ENCODE measurements at regions not wholly inside any gene's neighbourhood (a gene's known extent, or its start where the extent isn't known, plus 50 kb on each side); places are given as distances from the start of the nearest gene placed in this dataset.

GRCh38 chr21:43343095-43343991 is 83.6 kb downstream of the SIK1 start:
- DNase-seq (ENCODE audit: low spot score in 2 of 2) (no peak), ATAC-seq (no peak)
- no peak overlapping the region for H3K27ac Mint-ChIP-seq
- peaks cover 25% of the 10 kb centered on the region for H3K4me1 Mint-ChIP-seq
- H3K9me3 Mint-ChIP-seq: no peaks in the 10 kb centered on the region
- no peaks in the 10 kb centered on the region for H3K36me3 Mint-ChIP-seq
- H3K4me3 Mint-ChIP-seq: no peak overlapping the region

GRCh38 chr21:43342301-43342881 is 84.5 kb downstream of the SIK1 start:
- DNase-seq (ENCODE audit: low spot score in 2 of 2) (no peak), ATAC-seq (no peak)
- H3K27ac Mint-ChIP-seq: no peak overlapping the region
- H3K4me1 Mint-ChIP-seq: peaks cover 33% of the 10 kb centered on the region
- peaks cover 7% of the 10 kb centered on the region for H3K36me3 Mint-ChIP-seq
- no peak overlapping the region for H3K4me3 Mint-ChIP-seq
- H3K9me3 Mint-ChIP-seq: peaks cover 6% of the 10 kb centered on the region

GRCh38 chr21:43341378-43342161 is 85.4 kb downstream of the SIK1 start:
- ATAC-seq: no peak
- H3K27ac Mint-ChIP-seq: no peak overlapping the region
- peaks cover 16% of the 10 kb centered on the region for H3K36me3 Mint-ChIP-seq
- H3K4me3 Mint-ChIP-seq: no peak overlapping the region
- peaks cover 6% of the 10 kb centered on the region for H3K9me3 Mint-ChIP-seq
- no peak for DNase-seq (ENCODE audit: low spot score in 2 of 2)
- H3K4me1 Mint-ChIP-seq: peaks cover 41% of the 10 kb centered on the region

GRCh38 chr21:43340491-43341377 is 86.2 kb downstream of the SIK1 start:
- no peak for DNase-seq (ENCODE audit: low spot score in 2 of 2)
- ATAC-seq: no peak
- peaks cover 6% of the 10 kb centered on the region for H3K9me3 Mint-ChIP-seq
- peak overlapping the region; percentile 23 for H3K27ac Mint-ChIP-seq
- H3K4me1 Mint-ChIP-seq: peaks cover 33% of the 10 kb centered on the region
- H3K4me3 Mint-ChIP-seq: no peak overlapping the region
- H3K36me3 Mint-ChIP-seq: peaks cover 23% of the 10 kb centered on the region

- Mint-ChIP-seq H3K27ac (no peak overlapping the region), H3K36me3 (peaks cover 33% of the 10 kb centered on the region), H3K4me1 (peaks cover 34% of the 10 kb centered on the region), H3K9me3 (peaks cover 6% of the 10 kb centered on the region), H3K4me3 (no peak overlapping the region)
- DNase-seq (ENCODE audit: low spot score in 2 of 2) (no peak), ATAC-seq (no peak)
These were observed 87.3 kb downstream of the SIK1 start for GRCh38 chr21:43339668-43340067.

GRCh38 chr21:43338951-43339350 is 88.0 kb downstream of the SIK1 start:
- H3K36me3 Mint-ChIP-seq: peaks cover 33% of the 10 kb centered on the region
- H3K4me1 Mint-ChIP-seq: peaks cover 38% of the 10 kb centered on the region
- ATAC-seq: no peak
- peaks cover 6% of the 10 kb centered on the region for H3K9me3 Mint-ChIP-seq
- H3K27ac Mint-ChIP-seq: peak overlapping the region; percentile 95
- H3K4me3 Mint-ChIP-seq: no peak overlapping the region
- DNase-seq (ENCODE audit: low spot score in 2 of 2): no peak

- no peak for DNase-seq (ENCODE audit: low spot score in 2 of 2)
- H3K9me3 Mint-ChIP-seq: peaks cover 6% of the 10 kb centered on the region
- H3K27ac Mint-ChIP-seq: peak overlapping the region; percentile 95
- H3K36me3 Mint-ChIP-seq: peaks cover 33% of the 10 kb centered on the region
- ATAC-seq: no peak
- H3K4me3 Mint-ChIP-seq: no peak overlapping the region
- H3K4me1 Mint-ChIP-seq: peaks cover 38% of the 10 kb centered on the region
These were observed 88.9 kb downstream of the SIK1 start for GRCh38 chr21:43337901-43338655.

- no peak overlapping the region for H3K4me3 Mint-ChIP-seq
- no peak for DNase-seq (ENCODE audit: low spot score in 2 of 2)
- ATAC-seq: no peak
- peaks cover 33% of the 10 kb centered on the region for H3K36me3 Mint-ChIP-seq
- peaks cover 6% of the 10 kb centered on the region for H3K9me3 Mint-ChIP-seq
- H3K4me1 Mint-ChIP-seq: peaks cover 37% of the 10 kb centered on the region
- H3K27ac Mint-ChIP-seq: peak overlapping the region; percentile 21
These were observed 91.8 kb downstream of the SIK1 start for GRCh38 chr21:43335119-43335518.

- H3K36me3 Mint-ChIP-seq: peaks cover 33% of the 10 kb centered on the region
- peaks cover 37% of the 10 kb centered on the region for H3K4me1 Mint-ChIP-seq
- H3K27ac Mint-ChIP-seq: peak overlapping the region; percentile 21
- no peak for ATAC-seq
- H3K4me3 Mint-ChIP-seq: no peak overlapping the region
- peaks cover 6% of the 10 kb centered on the region for H3K9me3 Mint-ChIP-seq
- no peak for DNase-seq (ENCODE audit: low spot score in 2 of 2)
These were observed 92.5 kb downstream of the SIK1 start for GRCh38 chr21:43334214-43334958.

- Mint-ChIP-seq H3K9me3 (peaks cover 6% of the 10 kb centered on the region), H3K4me3 (no peak overlapping the region), H3K36me3 (peaks cover 33% of the 10 kb centered on the region), H3K27ac (no peak overlapping the region), H3K4me1 (peaks cover 28% of the 10 kb centered on the region)
- ATAC-seq: no peak
- DNase-seq (ENCODE audit: low spot score in 2 of 2): no peak
These were observed 93.5 kb downstream of the SIK1 start for GRCh38 chr21:43333298-43334062.

GRCh38 chr21:43332861-43333297 is 94.1 kb downstream of the SIK1 start:
- Mint-ChIP-seq H3K4me1 (peaks cover 23% of the 10 kb centered on the region), H3K27ac (no peak overlapping the region), H3K36me3 (peaks cover 31% of the 10 kb centered on the region), H3K4me3 (no peak overlapping the region), H3K9me3 (peaks cover 5% of the 10 kb centered on the region)
- no peak for DNase-seq (ENCODE audit: low spot score in 2 of 2)
- ATAC-seq: no peak

GRCh38 chr21:43331962-43332828 is 94.7 kb downstream of the SIK1 start:
- no peak overlapping the region for H3K4me3 Mint-ChIP-seq
- no peaks in the 10 kb centered on the region for H3K9me3 Mint-ChIP-seq
- H3K4me1 Mint-ChIP-seq: peaks cover 17% of the 10 kb centered on the region
- DNase-seq (ENCODE audit: low spot score in 2 of 2) (no peak), ATAC-seq (no peak)
- H3K27ac Mint-ChIP-seq: no peak overlapping the region
- peaks cover 24% of the 10 kb centered on the region for H3K36me3 Mint-ChIP-seq

All from stimulated activated effector memory CD8-positive, alpha-beta T cell treated with anti-CD3 and anti-CD28 coated beads, Interleukin-12 subunit alpha, Interleukin-12 subunit beta, amount 100 ng/mL, for 72 hours (primary cell).